OCI-LY1 (cell line): ENCODE measurements at regions not wholly inside any gene's neighbourhood (a gene's known extent, or its start where the extent isn't known, plus 50 kb on each side); places are given as distances from the start of the nearest gene placed in this dataset.
"Not testable (repeated sequence)": the region's sequence is repeated elsewhere in the genome, so short reads cannot be mapped to it uniquely, and the experiment has no call there.

Experiments
- EZH2 ChIP-seq: fragments of 200-600 bp; sonication (generic), shearing (Covaris generic); IDR thresholded peaks from 2 replicates; pipeline ENCODE4 v1.8.0; 2017; ENCODE audit warnings: borderline replicate concordance, mixed run types, mild to moderate bottlenecking, antibody characterized with exemption, low read length, moderate library complexity, mixed read lengths
- TF ChIP-seq, protein P1 (sequence below): fragments of 200-600 bp; sonication (generic), shearing (Covaris generic); IDR thresholded peaks from 2 replicates; pipeline ENCODE4 v1.5.1; 2017; ENCODE audit warnings: mild to moderate bottlenecking, antibody characterized with exemption, low read length, moderate library complexity, mixed read lengths

- not testable (repeated sequence) for TF ChIP-seq EZH2
- TF ChIP-seq, protein P1, sequence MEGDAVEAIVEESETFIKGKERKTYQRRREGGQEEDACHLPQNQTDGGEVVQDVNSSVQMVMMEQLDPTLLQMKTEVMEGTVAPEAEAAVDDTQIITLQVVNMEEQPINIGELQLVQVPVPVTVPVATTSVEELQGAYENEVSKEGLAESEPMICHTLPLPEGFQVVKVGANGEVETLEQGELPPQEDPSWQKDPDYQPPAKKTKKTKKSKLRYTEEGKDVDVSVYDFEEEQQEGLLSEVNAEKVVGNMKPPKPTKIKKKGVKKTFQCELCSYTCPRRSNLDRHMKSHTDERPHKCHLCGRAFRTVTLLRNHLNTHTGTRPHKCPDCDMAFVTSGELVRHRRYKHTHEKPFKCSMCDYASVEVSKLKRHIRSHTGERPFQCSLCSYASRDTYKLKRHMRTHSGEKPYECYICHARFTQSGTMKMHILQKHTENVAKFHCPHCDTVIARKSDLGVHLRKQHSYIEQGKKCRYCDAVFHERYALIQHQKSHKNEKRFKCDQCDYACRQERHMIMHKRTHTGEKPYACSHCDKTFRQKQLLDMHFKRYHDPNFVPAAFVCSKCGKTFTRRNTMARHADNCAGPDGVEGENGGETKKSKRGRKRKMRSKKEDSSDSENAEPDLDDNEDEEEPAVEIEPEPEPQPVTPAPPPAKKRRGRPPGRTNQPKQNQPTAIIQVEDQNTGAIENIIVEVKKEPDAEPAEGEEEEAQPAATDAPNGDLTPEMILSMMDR = not testable (repeated sequence)
Observed at GRCh38 chr7:56823872-56824635, 308.2 kb downstream of the ZNF479 start.
